ENCODE measurements at regions not wholly inside any gene's neighbourhood (a gene's known extent, or its start where the extent isn't known, plus 50 kb on each side); places are given as distances from the start of the nearest gene placed in this dataset.

GRCh38 chr2:181114021-181114420 is 133.6 kb downstream of the UBE2E3 start:
- Histone ChIP-seq H4K20me1 (ENCODE audit: insufficient read depth, low read length) (no peaks in the 10 kb centered on the region), H3K27me3 (ENCODE audit: control insufficient read depth in 1 of 2, insufficient read depth in 2 of 2, low read length in 2 of 2) (no peaks in the 10 kb centered on the region), H3K9me3 (ENCODE audit: low read length) (no peaks in the 10 kb centered on the region), H3K4me1 (ENCODE audit: insufficient read depth, low read length) (no peaks in the 10 kb centered on the region), H3K9ac (ENCODE audit: insufficient read depth, low read depth, low read length) (no peak overlapping the region), H2AFZ (ENCODE audit: low read length) (no peak overlapping the region), H3K4me2 (ENCODE audit: low read depth, low read length) (no peak overlapping the region), H3K36me3 (replicated peaks in 1 of 2; ENCODE audit: control insufficient read depth in 1 of 2, insufficient read depth in 2 of 2, low read length in 2 of 2) (no peaks in the 10 kb centered on the region), H3K27ac (ENCODE audit: extremely low read length, insufficient read depth, low read length) (no peak overlapping the region), H3K79me2 (ENCODE audit: insufficient read depth, low read length) (no peaks in the 10 kb centered on the region), H3K4me3 (replicated peaks in 1 of 3; ENCODE audit: insufficient read depth in 1 of 3, low read depth in 2 of 3, low read length in 3 of 3) (no peak overlapping the region)
- peak; percentile 4 for DNase-seq (ENCODE audit: low spot score)
- 25% methylated on average over 4 of the region's 4 CpGs for WGBS (ENCODE audit: low lambda C conversion rate)
- BruUV-seq (replicated peaks) = no TSS peak
- TF ChIP-seq ZNF780A (CRISPR knock-in tag; IDR thresholded peaks at IDR 0.05) = no peak
- TF ChIP-seq POGK (CRISPR knock-in tag; conservative IDR thresholded peaks at IDR 0.05) = no peak
- 0 out of 2 replicates have a peak, but pooled peaks have one; percentile 24 for TF ChIP-seq ZNF362 (CRISPR knock-in tag; IDR thresholded peaks at IDR 0.05; ENCODE audit: borderline replicate concordance)
- no peak for TF ChIP-seq POGZ (CRISPR knock-in tag; IDR thresholded peaks at IDR 0.05)
- POLR2A ChIA-PET = no interaction called here
- CTCF ChIA-PET (ENCODE audit: low intra/inter-chr PET ratio, low total read pairs) = no interaction called here
- intact Hi-C loops (cut with micrococcal nuclease; ENCODE audit: unreplicated experiment) (no loop called here), in situ Hi-C loops (cut with HindIII; ENCODE audit: extremely low pct_ligation_motif_present, low pct_unique_long_range_greater_than_20kb) (no loop called here)
- no peak for FAIRE-seq
- ATAC-seq = no peak

- H3K79me2 ChIP-seq (ENCODE audit: insufficient read depth, low read length) = no peaks in the 10 kb centered on the region
- no peak overlapping the region for H3K9ac ChIP-seq (ENCODE audit: insufficient read depth, low read depth, low read length)
- H4K20me1 ChIP-seq (ENCODE audit: insufficient read depth, low read length) = no peaks in the 10 kb centered on the region
- DNase-seq (ENCODE audit: low spot score) (no peak), FAIRE-seq (no peak), ATAC-seq (no peak)
- H2AFZ ChIP-seq (ENCODE audit: low read length) = no peak overlapping the region
- POLR2A ChIA-PET = no interaction called here
- in situ Hi-C loops (cut with HindIII; ENCODE audit: extremely low pct_ligation_motif_present, low pct_unique_long_range_greater_than_20kb) (no loop called here), intact Hi-C loops (cut with micrococcal nuclease; ENCODE audit: unreplicated experiment) (no loop called here)
- H3K36me3 ChIP-seq (replicated peaks in 1 of 2; ENCODE audit: control insufficient read depth in 1 of 2, insufficient read depth in 2 of 2, low read length in 2 of 2) = no peaks in the 10 kb centered on the region
- H3K4me1 ChIP-seq (ENCODE audit: insufficient read depth, low read length) = no peaks in the 10 kb centered on the region
- no peaks in the 10 kb centered on the region for H3K9me3 ChIP-seq (ENCODE audit: low read length)
- CTCF ChIA-PET (ENCODE audit: low intra/inter-chr PET ratio, low total read pairs) = no interaction called here
- no peaks in the 10 kb centered on the region for H3K27me3 ChIP-seq (ENCODE audit: control insufficient read depth in 1 of 2, insufficient read depth in 2 of 2, low read length in 2 of 2)
- no peak overlapping the region for H3K27ac ChIP-seq (ENCODE audit: extremely low read length, insufficient read depth, low read length)
- H3K4me3 ChIP-seq (replicated peaks in 1 of 3; ENCODE audit: insufficient read depth in 1 of 3, low read depth in 2 of 3, low read length in 3 of 3) = no peak overlapping the region
- BruUV-seq (replicated peaks) = no TSS peak
- no peak overlapping the region for H3K4me2 ChIP-seq (ENCODE audit: low read depth, low read length)
- WGBS (ENCODE audit: low lambda C conversion rate) = 0% methylated on average over 1 of the region's 1 CpG
- TF ChIP-seq ZNF513 (CRISPR knock-in tag; conservative IDR thresholded peaks at IDR 0.05) = no peak
- no peak for TF ChIP-seq ZNF782 (CRISPR knock-in tag; IDR thresholded peaks at IDR 0.05; ENCODE audit: borderline replicate concordance)
- no peak for TF ChIP-seq EP300 (IDR thresholded peaks at IDR 0.05; ENCODE audit: low read depth in 2 of 2, low read length in 2 of 2)
- TF ChIP-seq EP300 (CRISPR knock-in tag; IDR thresholded peaks at IDR 0.05; ENCODE audit: borderline replicate concordance) = no peak
- no peak for TF ChIP-seq ZNF691 (CRISPR knock-in tag; IDR thresholded peaks at IDR 0.05; ENCODE audit: borderline replicate concordance, low read depth)
- TF ChIP-seq TFDP2 (CRISPR knock-in tag; IDR thresholded peaks at IDR 0.05) = no peak
- TF ChIP-seq MEIS1 (CRISPR knock-in tag; IDR thresholded peaks at IDR 0.05; ENCODE audit: borderline replicate concordance) = no peak
- no peak for TF ChIP-seq YY1 (IDR thresholded peaks at IDR 0.05; ENCODE audit: insufficient read depth, insufficient replicate concordance, low read depth, low read length)
Observed at GRCh38 chr2:181116261-181116660, 135.9 kb downstream of the UBE2E3 start.

Data from HepG2 (cell line).